ENCODE measurements at regions not wholly inside any gene's neighbourhood (a gene's known extent, or its start where the extent isn't known, plus 50 kb on each side); places are given as distances from the start of the nearest gene placed in this dataset.

DNA sequence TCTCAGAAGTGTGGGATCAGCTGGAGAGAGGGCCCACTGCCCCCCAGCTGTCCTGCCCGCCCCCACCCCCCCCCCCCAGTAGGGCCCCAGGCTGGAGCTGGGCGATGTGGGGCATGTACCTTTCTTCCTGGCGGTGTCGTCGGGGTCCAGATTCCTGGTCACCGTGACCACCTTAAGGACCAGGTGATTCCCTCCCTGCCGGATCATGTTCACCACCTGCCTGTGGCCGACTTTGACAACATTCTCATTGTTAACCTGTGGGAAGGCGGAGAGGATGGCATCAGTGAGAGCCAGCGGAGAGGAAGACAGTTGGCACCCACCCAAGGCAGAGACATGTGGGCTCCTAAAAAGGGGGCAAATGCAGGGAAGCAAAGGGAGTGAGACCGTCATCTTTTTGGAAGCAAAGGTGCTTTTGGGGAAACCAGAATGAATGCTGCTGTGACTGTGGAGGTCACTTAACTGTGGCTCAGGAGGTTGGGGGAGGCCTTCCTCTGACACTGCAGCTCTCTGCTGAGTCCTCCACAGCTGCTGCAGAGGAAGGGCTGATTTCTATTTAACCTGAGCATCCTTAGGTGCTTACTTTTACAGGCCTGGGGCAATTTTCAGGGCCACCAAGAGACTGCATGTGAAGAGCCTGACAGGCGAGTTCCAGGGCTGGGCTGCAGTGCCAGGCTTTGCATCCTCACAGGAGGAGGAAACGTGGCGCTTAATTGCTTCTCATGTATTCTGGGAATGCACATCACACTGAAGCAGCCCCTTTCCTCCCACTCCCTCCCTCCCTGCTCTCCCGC, 104.5 kb downstream of the CTTN start:
- H3K9me3 ChIP-seq (ENCODE audit: control insufficient read depth in 1 of 2, low read length in 2 of 2) = no peaks in the 10 kb centered on the region
- Mint-ChIP-seq H3K4me1 (no peaks in the 10 kb centered on the region), H3K36me3 (no peaks in the 10 kb centered on the region), H3K27ac (no peak overlapping the region), H3K4me3 (no peak overlapping the region), H3K27me3 (peaks cover 4 to 5% of the 10 kb centered on the region in 2 donors), H3K9me3 (no peaks in the 10 kb centered on the region)
- H3K27me3 ChIP-seq (ENCODE audit: insufficient read depth, low read length) = no peaks in the 10 kb centered on the region
- no peaks in the 10 kb centered on the region for H3K36me3 ChIP-seq (ENCODE audit: insufficient read depth, low read length)
- H3K4me3 ChIP-seq (ENCODE audit: low read length in 2 of 2) = no peak overlapping the region
- H3K27ac ChIP-seq (ENCODE audit: low read depth, low read length) = no peak overlapping the region
- ChIA-PET POLR2A (ENCODE audit: partially characterized antibody) (no interaction called here), CTCF (ENCODE audit: partially characterized antibody) (no interaction called here)
- no peak for DNase-seq
- intact Hi-C loops (cut with micrococcal nuclease) = no loop called here
- H3K4me1 ChIP-seq (ENCODE audit: insufficient read depth, low read length) = no peaks in the 10 kb centered on the region

DNA sequence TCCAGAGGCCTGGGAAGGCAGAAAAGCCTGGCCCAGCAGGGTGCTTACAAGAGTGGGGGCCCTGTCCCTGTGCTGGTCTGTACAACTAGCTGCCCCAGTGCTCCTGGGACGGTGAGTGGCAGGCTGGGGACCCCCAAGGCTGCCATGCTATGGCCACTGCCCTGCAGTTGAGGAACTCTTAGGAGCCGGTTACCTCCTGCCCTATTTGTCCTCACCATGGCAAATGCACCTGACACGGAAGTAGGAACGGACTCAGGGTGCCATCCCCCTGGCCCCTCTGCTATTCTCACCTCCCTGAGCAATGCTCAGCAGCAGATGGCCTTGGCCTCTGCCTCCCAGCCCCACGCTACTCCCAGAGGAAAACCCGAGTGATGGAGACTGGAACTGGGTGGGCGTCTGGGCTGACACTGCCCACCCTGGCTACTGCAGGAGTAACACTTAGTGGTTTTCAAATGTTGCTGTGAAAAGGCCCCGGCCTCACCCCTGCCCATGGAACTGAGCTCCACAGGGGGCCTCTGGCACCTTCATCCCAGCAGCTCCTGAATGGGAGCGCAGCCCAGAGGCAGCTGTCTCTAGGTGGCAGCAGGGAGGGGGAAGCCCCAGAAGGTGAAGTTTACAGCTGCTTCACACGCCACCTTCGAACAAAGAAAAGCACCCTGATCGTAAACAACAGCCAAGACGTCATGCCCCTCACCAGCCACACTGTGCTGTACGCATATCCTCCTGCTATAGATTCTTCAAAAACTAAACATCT, 105.3 kb downstream of the CTTN start:
- H3K27me3 Mint-ChIP-seq = peaks cover 4 to 7% of the 10 kb centered on the region in 2 donors
- no peak overlapping the region for H3K27ac Mint-ChIP-seq
- H3K4me3 Mint-ChIP-seq = no peak overlapping the region
- Histone ChIP-seq H3K4me3 (ENCODE audit: low read length in 2 of 2) (no peak overlapping the region), H3K27ac (ENCODE audit: low read depth, low read length) (no peak overlapping the region), H3K9me3 (ENCODE audit: control insufficient read depth in 1 of 2, low read length in 2 of 2) (no peaks in the 10 kb centered on the region), H3K4me1 (ENCODE audit: insufficient read depth, low read length) (no peaks in the 10 kb centered on the region), H3K27me3 (ENCODE audit: insufficient read depth, low read length) (no peaks in the 10 kb centered on the region), H3K36me3 (ENCODE audit: insufficient read depth, low read length) (no peaks in the 10 kb centered on the region)
- H3K4me1 Mint-ChIP-seq = no peaks in the 10 kb centered on the region
- DNase-seq = no peak
- ChIA-PET POLR2A (ENCODE audit: partially characterized antibody) (no interaction called here), CTCF (ENCODE audit: partially characterized antibody) (no interaction called here)
- no peaks in the 10 kb centered on the region for H3K36me3 Mint-ChIP-seq
- no peaks in the 10 kb centered on the region for H3K9me3 Mint-ChIP-seq
- intact Hi-C loops (cut with micrococcal nuclease) = no loop called here

DNA sequence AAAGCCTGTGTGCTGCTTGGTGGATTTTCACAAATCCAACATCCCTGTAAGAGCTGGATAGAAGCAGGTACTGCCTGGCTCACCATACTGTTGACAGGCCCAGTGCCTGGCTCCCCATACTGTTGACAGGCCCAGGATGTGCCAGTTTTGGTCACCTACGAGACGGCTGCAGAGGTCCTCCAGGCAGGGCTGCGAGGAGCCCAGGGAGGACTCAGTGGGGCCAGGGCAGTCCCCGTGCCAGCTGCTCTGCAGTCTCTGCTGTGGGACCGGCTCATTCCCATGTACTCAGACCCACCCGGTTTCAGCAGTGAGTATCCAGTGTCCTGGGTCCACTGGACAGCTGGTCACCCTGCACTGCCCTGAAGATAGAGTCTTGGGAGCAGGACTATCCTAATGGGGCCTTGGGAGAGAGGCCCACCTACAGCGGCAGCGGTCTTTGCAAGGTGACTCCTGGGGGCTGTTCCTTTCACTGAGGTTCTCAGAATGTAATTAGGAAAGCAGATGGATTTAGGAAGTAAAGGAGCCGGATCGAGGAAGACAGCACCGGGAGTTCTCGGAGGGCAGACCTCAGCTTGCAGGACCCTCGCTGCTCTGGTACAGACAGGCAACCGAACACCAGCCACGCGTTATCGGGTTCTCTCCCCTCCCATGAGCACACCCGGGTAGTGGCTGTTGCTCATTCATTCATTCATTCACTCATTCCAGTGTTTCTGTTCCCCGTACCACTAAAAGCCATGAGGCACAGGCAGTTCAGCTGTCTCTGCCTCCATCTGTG, 106.1 kb downstream of the CTTN start:
- intact Hi-C loops (cut with micrococcal nuclease) = no loop called here
- Histone ChIP-seq H3K27ac (ENCODE audit: low read depth, low read length) (no peak overlapping the region), H3K9me3 (ENCODE audit: control insufficient read depth in 1 of 2, low read length in 2 of 2) (no peaks in the 10 kb centered on the region), H3K4me3 (ENCODE audit: low read length in 2 of 2) (no peak overlapping the region), H3K36me3 (ENCODE audit: insufficient read depth, low read length) (no peaks in the 10 kb centered on the region), H3K27me3 (ENCODE audit: insufficient read depth, low read length) (no peaks in the 10 kb centered on the region), H3K4me1 (ENCODE audit: insufficient read depth, low read length) (no peaks in the 10 kb centered on the region)
- no peaks in the 10 kb centered on the region for H3K4me1 Mint-ChIP-seq
- H3K9me3 Mint-ChIP-seq = peaks cover 0 to under 1% (median 0%) of the 10 kb centered on the region in 8 donors
- H3K4me3 Mint-ChIP-seq = no peak overlapping the region
- CTCF ChIA-PET (ENCODE audit: partially characterized antibody) = no interaction called here
- H3K27me3 Mint-ChIP-seq = peaks cover 4 to 7% of the 10 kb centered on the region in 2 donors
- H3K36me3 Mint-ChIP-seq = no peaks in the 10 kb centered on the region
- POLR2A ChIA-PET (ENCODE audit: partially characterized antibody) = no interaction called here
- DNase-seq = no peak
- H3K27ac Mint-ChIP-seq = no peak overlapping the region

DNA sequence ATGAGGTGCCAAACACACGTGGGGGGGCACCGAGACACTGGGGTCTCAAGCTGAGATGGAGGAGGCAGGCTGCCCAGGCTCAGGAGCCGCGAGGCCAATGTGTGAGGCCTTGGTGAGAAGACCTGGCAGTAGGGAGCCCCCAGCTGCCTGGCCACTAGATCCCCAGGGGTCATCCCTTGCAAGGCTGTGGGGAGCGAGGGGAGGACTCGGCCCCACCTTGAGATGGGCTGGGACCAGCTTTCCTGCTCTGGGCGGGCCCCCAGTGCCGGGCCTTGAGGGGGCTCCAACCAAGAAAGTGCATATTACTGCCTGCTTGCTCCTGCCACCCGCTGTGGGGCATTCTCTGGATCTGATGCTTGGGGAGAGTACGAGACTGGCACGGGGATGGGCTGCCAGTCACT, 107.0 kb downstream of the CTTN start:
- Mint-ChIP-seq H3K9me3 (peaks cover 0 to 2% (median 0%) of the 10 kb centered on the region in 8 donors), H3K27me3 (peaks cover 4 to 7% of the 10 kb centered on the region in 2 donors), H3K27ac (no peak overlapping the region), H3K36me3 (no peaks in the 10 kb centered on the region), H3K4me3 (no peak overlapping the region), H3K4me1 (no peaks in the 10 kb centered on the region)
- no peak for DNase-seq
- Histone ChIP-seq H3K27ac (ENCODE audit: low read depth, low read length) (no peak overlapping the region), H3K36me3 (ENCODE audit: insufficient read depth, low read length) (no peaks in the 10 kb centered on the region), H3K4me3 (ENCODE audit: low read length in 2 of 2) (no peak overlapping the region), H3K9me3 (ENCODE audit: control insufficient read depth in 1 of 2, low read length in 2 of 2) (no peaks in the 10 kb centered on the region), H3K27me3 (ENCODE audit: insufficient read depth, low read length) (no peaks in the 10 kb centered on the region), H3K4me1 (ENCODE audit: insufficient read depth, low read length) (no peaks in the 10 kb centered on the region)
- intact Hi-C loops (cut with micrococcal nuclease) = no loop called here
- ChIA-PET CTCF (ENCODE audit: partially characterized antibody) (no interaction called here), POLR2A (ENCODE audit: partially characterized antibody) (no interaction called here)

DNA sequence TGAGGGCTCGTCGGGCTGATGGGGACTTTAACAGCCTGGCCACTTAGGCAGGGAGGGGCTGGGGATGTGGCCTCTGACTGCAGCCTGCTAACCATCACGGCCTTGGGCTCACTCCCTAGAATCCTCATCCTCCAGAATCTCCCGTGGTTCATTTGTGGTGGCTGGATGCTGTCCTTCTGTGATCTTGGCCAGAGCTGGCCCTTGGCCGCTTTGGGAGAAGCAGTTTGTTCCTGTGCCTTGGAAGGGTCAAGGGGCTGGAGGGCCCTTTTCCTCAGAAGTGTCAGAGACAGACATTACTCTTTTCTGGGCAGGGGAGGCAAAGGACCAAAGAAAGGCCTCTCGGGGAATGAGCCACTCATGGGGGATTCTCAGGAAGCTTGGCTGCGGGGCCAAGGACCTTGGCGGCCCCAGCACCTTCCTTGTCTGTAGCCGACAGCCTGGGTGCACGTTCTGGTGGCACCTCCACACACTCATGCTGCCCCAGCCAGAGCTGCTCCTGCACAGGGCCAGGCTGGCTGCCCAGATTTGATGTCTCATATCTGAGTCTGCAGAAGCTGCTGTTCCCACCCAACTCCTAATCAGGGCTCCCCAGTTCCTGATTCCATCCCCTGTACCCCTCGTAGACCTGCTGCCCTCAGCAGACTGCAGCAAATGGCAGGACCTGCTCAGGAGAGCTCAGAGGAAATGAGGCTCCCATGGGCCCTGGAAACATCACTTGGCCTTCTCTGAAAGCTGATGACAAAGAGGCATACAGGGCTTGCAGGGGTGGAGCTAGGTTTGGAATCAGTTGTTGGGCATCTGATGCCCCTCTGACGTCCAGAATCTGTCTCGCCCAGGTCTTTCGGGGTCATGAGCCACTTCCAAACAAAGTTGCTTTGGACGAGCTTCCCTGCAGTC, 107.7 kb downstream of the CTTN start:
- Histone ChIP-seq H3K9me3 (ENCODE audit: control insufficient read depth in 1 of 2, low read length in 2 of 2) (no peaks in the 10 kb centered on the region), H3K27me3 (ENCODE audit: insufficient read depth, low read length) (no peaks in the 10 kb centered on the region), H3K36me3 (ENCODE audit: insufficient read depth, low read length) (no peaks in the 10 kb centered on the region), H3K4me1 (ENCODE audit: insufficient read depth, low read length) (no peaks in the 10 kb centered on the region), H3K27ac (ENCODE audit: low read depth, low read length) (no peak overlapping the region), H3K4me3 (ENCODE audit: low read length in 2 of 2) (no peak overlapping the region)
- CTCF ChIA-PET (ENCODE audit: partially characterized antibody) = no interaction called here
- Mint-ChIP-seq H3K4me1 (no peaks in the 10 kb centered on the region), H3K4me3 (no peak overlapping the region), H3K9me3 (peaks cover 0 to 8% (median 2%) of the 10 kb centered on the region in 8 donors), H3K27ac (no peak overlapping the region), H3K27me3 (peaks cover 4 to 7% of the 10 kb centered on the region in 2 donors), H3K36me3 (no peaks in the 10 kb centered on the region)
- POLR2A ChIA-PET (ENCODE audit: partially characterized antibody) = no interaction called here
- intact Hi-C loops (cut with micrococcal nuclease) = no loop called here
- no peak for DNase-seq

DNA sequence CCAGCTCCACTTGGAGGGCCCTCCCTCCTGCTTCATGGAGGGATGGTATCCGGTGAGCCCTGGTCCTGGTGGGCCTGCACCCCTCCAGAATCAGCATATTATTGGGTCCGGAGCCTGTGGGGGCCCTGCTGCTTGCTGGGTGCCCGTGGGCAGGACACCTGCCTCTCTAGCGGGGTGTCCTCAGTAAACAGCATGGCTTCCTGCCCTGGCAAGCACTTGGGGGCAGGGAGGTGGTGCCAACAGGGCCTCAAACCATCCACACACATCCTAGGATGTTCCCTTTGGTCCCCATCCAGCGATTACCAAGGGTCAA, 108.3 kb downstream of the CTTN start:
- POLR2A ChIA-PET (ENCODE audit: partially characterized antibody) = no interaction called here

DNA sequence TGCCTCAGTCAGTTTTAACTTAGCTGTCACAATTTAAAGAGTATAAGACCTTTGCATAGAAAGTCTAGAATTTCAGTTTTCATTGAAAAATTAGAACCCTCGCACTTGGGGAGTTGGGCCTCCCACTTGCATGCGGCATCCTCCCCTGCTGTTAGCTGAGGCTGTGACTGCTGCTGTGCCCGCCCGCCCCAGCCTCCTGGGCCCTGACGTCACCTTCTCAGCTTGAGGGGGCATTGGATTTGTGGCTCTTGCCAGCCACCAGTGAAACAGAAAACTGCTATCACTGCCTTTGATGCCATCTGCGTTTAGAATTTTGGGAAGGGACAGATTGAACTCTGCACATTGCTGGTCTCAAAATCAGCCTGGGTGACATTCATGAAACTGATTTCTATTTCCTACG, 108.7 kb downstream of the CTTN start:
- no peaks in the 10 kb centered on the region for H3K4me1 ChIP-seq (ENCODE audit: insufficient read depth, low read length)
- H3K9me3 Mint-ChIP-seq = peaks cover 0 to 17% (median 9%) of the 10 kb centered on the region in 8 donors
- ChIA-PET POLR2A (ENCODE audit: partially characterized antibody) (no interaction called here), CTCF (ENCODE audit: partially characterized antibody) (no interaction called here)
- H3K27ac Mint-ChIP-seq = no peak overlapping the region
- intact Hi-C loops (cut with micrococcal nuclease) = no loop called here
- H3K4me1 Mint-ChIP-seq = no peaks in the 10 kb centered on the region
- H3K27ac ChIP-seq (ENCODE audit: low read depth, low read length) = no peak overlapping the region
- DNase-seq = no peak
- H3K9me3 ChIP-seq (ENCODE audit: control insufficient read depth in 1 of 2, low read length in 2 of 2) = no peaks in the 10 kb centered on the region
- no peak overlapping the region for H3K4me3 Mint-ChIP-seq
- H3K27me3 Mint-ChIP-seq = peaks cover 4 to 7% of the 10 kb centered on the region in 2 donors
- H3K36me3 ChIP-seq (ENCODE audit: insufficient read depth, low read length) = no peaks in the 10 kb centered on the region
- H3K27me3 ChIP-seq (ENCODE audit: insufficient read depth, low read length) = no peaks in the 10 kb centered on the region
- H3K4me3 ChIP-seq (ENCODE audit: low read length in 2 of 2) = no peak overlapping the region
- H3K36me3 Mint-ChIP-seq = no peaks in the 10 kb centered on the region

More for the DNA sequence above, 108.3 kb downstream of the CTTN start:
- H3K27ac ChIP-seq (ENCODE audit: low read depth, low read length) = no peak overlapping the region
- Mint-ChIP-seq H3K27me3 (peaks cover 4 to 7% of the 10 kb centered on the region in 2 donors), H3K36me3 (no peaks in the 10 kb centered on the region), H3K4me3 (no peak overlapping the region), H3K9me3 (peaks cover 0 to 14% (median 7%) of the 10 kb centered on the region in 8 donors), H3K27ac (no peak overlapping the region), H3K4me1 (no peaks in the 10 kb centered on the region)
- H3K9me3 ChIP-seq (ENCODE audit: control insufficient read depth in 1 of 2, low read length in 2 of 2) = no peaks in the 10 kb centered on the region
- intact Hi-C loops (cut with micrococcal nuclease) = no loop called here
- H3K4me3 ChIP-seq (ENCODE audit: low read length in 2 of 2) = no peak overlapping the region
- DNase-seq = no peak
- no peaks in the 10 kb centered on the region for H3K4me1 ChIP-seq (ENCODE audit: insufficient read depth, low read length)
- CTCF ChIA-PET (ENCODE audit: partially characterized antibody) = no interaction called here
- no peaks in the 10 kb centered on the region for H3K27me3 ChIP-seq (ENCODE audit: insufficient read depth, low read length)
- H3K36me3 ChIP-seq (ENCODE audit: insufficient read depth, low read length) = no peaks in the 10 kb centered on the region

Measured in CD4-positive, alpha-beta memory T cell (primary cell).